UCSD-AML1 (cell line): ENCODE measurements at regions not wholly inside any gene's neighbourhood (a gene's known extent, or its start where the extent isn't known, plus 50 kb on each side); places are given as distances from the start of the nearest gene placed in this dataset.
"Not testable (repeated sequence)": the region's sequence is repeated elsewhere in the genome, so short reads cannot be mapped to it uniquely, and the experiment has no call there.

Experiments used
- DNase-seq: peaks from one replicate; lab custom pipeline; 2025; ENCODE audit not compliant: unreplicated experiment; lab: John Stamatoyannopoulos, UW

DNA sequence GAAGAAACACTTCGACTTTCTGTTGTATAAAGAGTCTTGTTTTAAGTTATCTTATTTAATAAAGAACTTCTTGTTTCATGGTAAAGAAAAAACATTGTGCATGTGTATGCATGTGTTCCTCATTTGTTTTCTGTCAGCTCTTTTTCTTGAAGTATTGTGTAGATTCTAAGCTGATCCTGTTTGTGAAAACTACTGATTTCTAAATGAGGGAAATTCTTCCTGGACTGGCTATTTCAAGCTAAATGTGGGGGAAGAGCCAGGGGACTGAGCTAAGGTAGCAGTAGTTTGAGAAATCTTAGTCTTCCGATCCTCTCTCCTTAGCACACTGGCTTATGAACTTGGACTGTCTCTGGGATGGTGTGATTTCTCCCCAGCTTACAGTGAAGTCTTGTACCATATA, 56.4 kb upstream of the RBMS1 start:
- no peak for DNase-seq

GRCh38 chr2:160551259-160551658, 57.7 kb upstream of the RBMS1 start:
- no peak for DNase-seq

- no peak for DNase-seq
These were observed 61.9 kb upstream of the RBMS1 start for GRCh38 chr2:160555420-160556071.

DNA sequence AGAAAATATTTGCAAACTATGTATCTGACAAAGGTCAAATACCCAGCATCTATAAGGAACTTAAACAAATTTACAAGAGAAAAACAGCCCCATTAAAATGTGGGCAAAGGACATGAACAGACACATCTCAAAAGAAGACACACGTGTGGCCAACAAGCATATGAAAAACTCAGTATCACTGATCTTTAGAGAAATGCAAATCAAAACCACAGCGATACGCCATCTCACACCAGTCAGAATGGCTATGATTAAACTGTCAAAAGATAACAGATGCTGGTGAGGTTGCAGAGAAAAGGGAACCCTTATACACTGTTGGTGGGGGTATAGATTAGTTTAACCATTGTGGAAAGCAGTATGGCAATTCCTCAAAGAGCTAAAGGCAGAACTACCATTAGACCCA, 64.3 kb upstream of the RBMS1 start:
- DNase-seq: no peak

DNA sequence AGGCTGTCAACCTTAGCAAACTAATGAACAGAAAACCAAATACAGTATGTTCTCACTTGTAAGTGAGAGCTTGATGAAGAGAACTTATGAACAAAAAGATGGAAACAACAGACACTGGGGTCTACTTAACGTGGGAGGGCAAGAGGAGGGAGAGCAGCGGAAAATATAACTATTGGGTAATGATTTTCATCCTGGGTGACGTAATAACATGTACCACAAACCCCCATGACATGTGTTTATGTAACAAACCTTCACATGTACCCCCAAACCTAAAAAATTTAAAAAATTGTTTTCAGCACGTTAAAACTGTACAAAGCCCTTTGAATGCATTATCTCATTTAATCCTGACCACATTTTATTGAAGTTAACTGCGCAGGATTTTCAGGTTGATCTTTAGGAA, 64.9 kb upstream of the RBMS1 start:
- DNase-seq: no peak

DNA sequence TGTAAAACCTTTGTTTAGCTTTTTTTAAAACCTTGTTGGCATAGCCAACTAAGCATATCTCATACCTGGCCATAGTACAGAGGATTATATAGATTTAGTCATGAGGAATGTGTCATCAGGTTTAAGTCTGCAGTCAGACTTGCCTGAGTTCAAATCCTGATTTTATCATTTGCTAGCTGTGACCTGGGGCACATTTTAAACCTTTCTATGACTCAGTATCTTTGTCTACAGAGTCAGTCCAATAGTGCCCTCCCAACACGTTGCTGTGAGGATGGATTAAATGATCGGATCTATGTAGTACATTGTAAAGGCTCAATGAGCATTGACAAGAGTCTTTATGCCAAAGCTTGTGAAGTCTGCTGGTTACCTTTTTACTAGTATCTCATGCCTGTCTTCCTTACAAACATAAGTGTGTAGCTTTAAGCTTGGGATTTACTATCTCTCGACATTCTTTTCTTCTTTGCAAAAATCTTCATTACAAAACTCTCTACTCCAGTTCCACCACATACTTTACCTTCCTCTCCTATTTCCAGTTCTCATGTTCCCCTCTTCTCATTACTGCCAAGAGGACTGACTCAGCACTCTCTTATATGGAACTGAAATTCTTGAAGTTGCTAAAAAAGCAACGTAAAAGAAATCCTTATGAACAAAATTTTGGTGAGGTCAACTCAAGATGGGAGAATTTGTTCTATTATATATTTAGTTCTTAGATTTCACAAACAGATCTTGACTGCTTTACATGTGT, 68.1 kb upstream of the RBMS1 start:
- no peak for DNase-seq

- DNase-seq: no peak
These were observed 69.1 kb upstream of the RBMS1 start for GRCh38 chr2:160562730-160563129.

- DNase-seq: no peak
These were observed 71.0 kb upstream of the RBMS1 start for GRCh38 chr2:160564591-160564990.

- no peak for DNase-seq
These were observed 71.7 kb upstream of the RBMS1 start for GRCh38 chr2:160565099-160565845.

GRCh38 chr2:160566717-160567116, 73.1 kb upstream of the RBMS1 start:
- no peak for DNase-seq

- DNase-seq: no peak
These were observed 75.2 kb upstream of the RBMS1 start for GRCh38 chr2:160568856-160569255.

GRCh38 chr2:160570376-160570775, 76.8 kb upstream of the RBMS1 start:
- no peak for DNase-seq

DNA sequence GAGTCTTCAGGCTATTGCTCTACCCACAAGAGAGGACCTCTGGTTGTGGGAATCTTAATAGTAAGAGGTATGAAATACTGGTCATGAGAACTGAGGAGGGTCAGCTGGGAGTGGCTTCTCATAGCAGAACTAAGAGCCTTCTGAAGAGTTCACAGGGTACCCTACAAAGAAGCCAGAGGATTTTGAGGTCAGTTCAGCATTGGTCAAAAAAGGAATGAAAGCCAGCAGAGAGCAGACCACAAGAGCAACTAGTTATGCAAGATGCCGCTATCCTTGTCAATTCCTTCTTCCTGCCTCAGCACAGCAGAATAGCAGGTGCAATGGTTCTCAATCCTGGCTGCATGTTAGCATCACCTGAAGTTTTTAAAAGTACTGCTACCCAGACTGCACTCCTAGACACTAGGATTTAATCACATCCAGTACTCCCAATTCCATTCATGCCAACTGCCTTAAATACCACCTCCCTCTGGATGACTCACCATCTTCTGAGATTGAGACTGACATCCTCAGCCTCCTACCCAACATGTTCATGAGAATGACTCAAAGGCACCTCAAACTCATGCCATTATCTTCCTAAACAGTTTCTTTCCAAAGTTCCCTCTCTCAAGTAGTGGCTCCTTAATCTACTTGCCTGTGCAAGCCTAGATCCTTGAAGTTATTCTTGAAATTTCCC, 81.0 kb upstream of the RBMS1 start:
- no peak for DNase-seq

- no peak for DNase-seq
These were observed 81.8 kb upstream of the RBMS1 start for GRCh38 chr2:160575368-160575767.

DNA sequence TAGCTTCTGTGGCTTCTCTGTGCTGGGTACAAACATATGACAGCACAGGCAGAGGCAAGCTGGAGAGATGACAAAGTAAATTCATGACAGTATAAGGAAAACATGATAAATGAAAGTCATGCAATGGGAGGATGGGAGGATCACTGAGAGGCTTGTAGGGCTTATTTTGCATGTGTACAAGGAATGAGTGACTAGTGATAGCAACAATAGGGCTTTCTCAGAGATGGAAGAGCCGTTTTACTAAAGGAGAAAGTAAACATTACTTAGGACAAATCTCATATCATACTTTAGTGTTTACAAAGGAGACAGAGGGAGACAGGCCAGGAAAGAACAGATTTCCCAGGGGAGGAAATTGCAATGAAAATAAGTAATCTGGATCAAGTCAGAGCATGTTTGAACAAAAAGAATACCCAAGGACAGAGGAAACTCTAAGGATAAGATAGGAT, 82.5 kb upstream of the RBMS1 start:
- no peak for DNase-seq

GRCh38 chr2:160577081-160577480, 83.5 kb upstream of the RBMS1 start:
- not testable (repeated sequence) for DNase-seq

DNA sequence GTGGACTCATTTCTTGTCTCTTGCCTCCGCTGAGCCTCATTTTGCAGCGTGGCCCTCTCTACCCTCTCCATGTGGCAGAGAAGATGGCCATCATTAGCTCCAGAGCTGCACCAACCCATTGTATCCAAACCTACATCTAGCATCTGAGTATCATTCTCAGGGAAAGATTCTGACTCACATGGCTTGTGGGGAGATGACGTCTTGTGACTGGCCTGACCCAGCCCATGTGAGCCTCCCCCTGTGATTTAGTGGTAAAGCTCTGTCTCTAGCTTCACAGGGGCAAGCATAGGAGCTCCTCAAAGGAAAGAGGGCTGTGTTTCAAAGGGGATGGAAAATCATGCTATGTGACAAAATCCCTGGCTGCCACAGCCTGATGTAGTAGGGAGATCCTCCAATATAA, 87.4 kb upstream of the RBMS1 start:
- no peak for DNase-seq

DNA sequence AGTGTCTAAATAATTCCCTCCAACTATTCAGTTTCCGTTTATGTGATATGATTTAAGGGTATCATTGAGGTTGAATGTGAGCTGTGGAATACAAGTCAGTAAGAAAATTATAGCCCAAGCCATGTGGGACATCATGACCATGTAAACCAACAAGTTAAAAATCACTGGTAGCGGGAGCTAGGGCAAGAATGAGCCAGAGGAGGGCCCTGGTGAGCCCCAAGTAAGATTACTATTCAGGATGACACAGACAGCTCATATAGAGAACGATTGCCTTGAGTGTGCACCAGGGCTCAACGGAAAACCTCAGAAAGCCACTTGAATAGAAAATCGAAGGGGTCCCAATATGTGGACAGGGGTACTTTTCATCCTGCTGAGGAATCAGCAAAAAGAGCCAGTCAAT, 87.8 kb upstream of the RBMS1 start:
- peak; percentile 13 for DNase-seq

DNA sequence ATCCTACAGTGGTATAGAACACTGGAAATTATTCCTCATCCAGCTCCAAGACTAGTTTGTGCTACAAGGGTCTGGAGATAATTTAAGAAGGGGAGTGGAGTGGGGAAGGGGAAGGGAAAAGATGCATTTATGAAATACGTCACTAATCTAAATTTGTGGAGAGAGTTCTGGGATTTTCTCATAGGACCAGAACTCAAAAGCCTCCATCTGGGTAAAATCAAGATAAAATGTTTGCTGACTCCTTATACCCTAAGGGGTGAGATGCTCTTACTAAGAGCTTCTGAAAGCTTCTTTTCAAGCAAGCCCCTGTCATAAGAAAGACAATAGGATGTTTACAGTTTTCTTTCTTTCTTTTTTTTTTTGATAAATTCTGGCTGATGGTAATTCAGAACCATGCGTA, 88.5 kb upstream of the RBMS1 start:
- no peak for DNase-seq

DNA sequence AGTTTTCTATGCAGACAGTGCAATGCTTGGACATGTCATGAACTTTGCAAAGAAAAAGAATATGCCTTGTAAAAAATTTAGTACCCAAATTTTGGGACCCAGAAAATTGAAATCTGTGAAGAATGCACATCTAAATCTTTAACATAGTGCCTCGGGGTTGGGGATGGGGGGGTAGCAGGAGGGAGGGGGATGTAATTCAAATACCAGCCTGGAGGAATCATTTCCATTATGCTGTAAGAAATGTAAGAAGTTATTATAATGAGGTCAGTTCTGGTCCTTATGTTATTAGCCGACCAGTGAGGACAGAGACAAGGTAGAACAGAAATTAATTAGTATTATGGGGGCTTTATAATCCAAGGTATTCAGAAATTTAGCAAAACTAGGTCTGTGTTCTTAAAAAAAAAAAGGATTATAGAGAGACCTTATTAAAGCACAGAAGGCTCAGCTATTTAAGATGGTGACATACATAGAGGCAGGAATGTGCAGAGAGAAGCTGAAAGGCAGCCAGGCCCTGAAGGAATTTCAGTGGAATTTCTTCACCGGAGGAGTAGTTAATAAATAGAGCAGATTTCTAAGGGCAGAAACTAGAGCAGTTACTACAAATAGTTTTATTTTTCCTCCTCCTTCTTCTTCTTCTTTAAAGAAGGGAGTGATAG, 89.0 kb upstream of the RBMS1 start:
- DNase-seq: no peak

- DNase-seq: no peak
These were observed 89.5 kb upstream of the RBMS1 start for GRCh38 chr2:160583146-160583535.
